Testis (tissue), 2 donors: ENCODE measurements at regions not wholly inside any gene's neighbourhood (a gene's known extent, or its start where the extent isn't known, plus 50 kb on each side); places are given as distances from the start of the nearest gene placed in this dataset.

Experiments used
- POLR2A ChIP-seq: fragments of 450-650 bp; IDR thresholded peaks from one replicate; pipeline ENCODE4 v1.6.1; 2017; ENCODE audit warnings: antibody characterized with exemption, mild to moderate bottlenecking, moderate library complexity
- TF ChIP-seq, protein P1 (sequence below), 3 experiments: fragments of 450-650 bp in 2 of 3; fragments of 200-600 bp in 1 of 3; sonication (generic) in 1 of 3; IDR thresholded peaks; one replicate each; pipeline ENCODE4 v1.5.1; 2016 to 2019; ENCODE audit warnings: antibody characterized with exemption in 3 of 3, mild to moderate bottlenecking in 2 of 3, moderate library complexity in 1 of 3

DNA sequence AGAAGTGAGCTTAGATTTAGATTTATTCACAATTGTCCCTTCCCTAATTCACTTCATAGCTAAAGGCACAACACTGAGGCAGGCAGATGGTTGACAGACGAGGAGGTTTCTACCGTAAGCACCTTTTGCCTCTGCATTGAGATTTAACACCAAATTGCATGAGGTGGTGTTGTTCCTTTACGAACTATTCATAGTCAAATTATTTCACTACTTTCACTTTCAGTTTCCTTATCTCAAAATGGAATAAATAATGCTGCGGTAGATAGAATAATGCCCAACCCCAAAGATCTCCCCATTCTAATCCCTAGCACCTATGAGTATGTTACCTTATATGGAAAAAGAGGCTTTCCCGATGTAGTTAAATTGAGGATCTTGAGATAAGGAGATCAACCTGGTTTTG, 58.9 kb upstream of the LINC00305 start:
- TF ChIP-seq, protein P1, sequence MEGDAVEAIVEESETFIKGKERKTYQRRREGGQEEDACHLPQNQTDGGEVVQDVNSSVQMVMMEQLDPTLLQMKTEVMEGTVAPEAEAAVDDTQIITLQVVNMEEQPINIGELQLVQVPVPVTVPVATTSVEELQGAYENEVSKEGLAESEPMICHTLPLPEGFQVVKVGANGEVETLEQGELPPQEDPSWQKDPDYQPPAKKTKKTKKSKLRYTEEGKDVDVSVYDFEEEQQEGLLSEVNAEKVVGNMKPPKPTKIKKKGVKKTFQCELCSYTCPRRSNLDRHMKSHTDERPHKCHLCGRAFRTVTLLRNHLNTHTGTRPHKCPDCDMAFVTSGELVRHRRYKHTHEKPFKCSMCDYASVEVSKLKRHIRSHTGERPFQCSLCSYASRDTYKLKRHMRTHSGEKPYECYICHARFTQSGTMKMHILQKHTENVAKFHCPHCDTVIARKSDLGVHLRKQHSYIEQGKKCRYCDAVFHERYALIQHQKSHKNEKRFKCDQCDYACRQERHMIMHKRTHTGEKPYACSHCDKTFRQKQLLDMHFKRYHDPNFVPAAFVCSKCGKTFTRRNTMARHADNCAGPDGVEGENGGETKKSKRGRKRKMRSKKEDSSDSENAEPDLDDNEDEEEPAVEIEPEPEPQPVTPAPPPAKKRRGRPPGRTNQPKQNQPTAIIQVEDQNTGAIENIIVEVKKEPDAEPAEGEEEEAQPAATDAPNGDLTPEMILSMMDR (IDR thresholded peaks at IDR 0.05): no peak
- TF ChIP-seq POLR2A: no peak
